Endothelial cell of umbilical vein (primary cell): ENCODE measurements at regions not wholly inside any gene's neighbourhood (a gene's known extent, or its start where the extent isn't known, plus 50 kb on each side); places are given as distances from the start of the nearest gene placed in this dataset.

Experiments used
- CTCF ChIP-seq, 2 donors: IDR thresholded peaks; 1 replicate in 1 of 2; 2 replicates in 1 of 2; pipeline ENCODE4 v1.5.1; 2011; ENCODE audit warnings: low read length in 2 of 2, mild to moderate bottlenecking in 2 of 2, moderate library complexity in 2 of 2, control low read depth in 1 of 2, inconsistent platforms in 1 of 2, low read depth in 1 of 2; ENCODE audit not compliant: insufficient read depth in 1 of 2; ENCODE audit errors: extremely low read depth in 1 of 2
- EZH2 ChIP-seq: IDR thresholded peaks from 2 replicates; pipeline ENCODE4 v1.6.1; 2012; ENCODE audit warnings: borderline replicate concordance, low read depth, mild to moderate bottlenecking, moderate library complexity, low read length, inconsistent platforms; ENCODE audit not compliant: severe bottlenecking
- FOS ChIP-seq: IDR thresholded peaks from 2 replicates; pipeline ENCODE4 v1.6.1; 2011; ENCODE audit warnings: mild to moderate bottlenecking, low read length, moderate library complexity, borderline replicate concordance; ENCODE audit not compliant: insufficient read depth
- JUN ChIP-seq: IDR thresholded peaks from 2 replicates; pipeline ENCODE4 v1.6.1; 2011; ENCODE audit warnings: borderline replicate concordance, low read depth; ENCODE audit not compliant: insufficient read length, insufficient read depth
- MAX ChIP-seq: IDR thresholded peaks from 2 replicates; pipeline ENCODE4 v1.6.1; 2011; ENCODE audit not compliant: insufficient read depth, insufficient read length
- POLR2AphosphoS5 ChIP-seq: IDR thresholded peaks from 2 replicates; pipeline ENCODE4 v1.6.1; 2012; ENCODE audit warnings: low read depth, mild to moderate bottlenecking, control low read depth, low read length, moderate library complexity; ENCODE audit not compliant: insufficient read depth

DNA sequence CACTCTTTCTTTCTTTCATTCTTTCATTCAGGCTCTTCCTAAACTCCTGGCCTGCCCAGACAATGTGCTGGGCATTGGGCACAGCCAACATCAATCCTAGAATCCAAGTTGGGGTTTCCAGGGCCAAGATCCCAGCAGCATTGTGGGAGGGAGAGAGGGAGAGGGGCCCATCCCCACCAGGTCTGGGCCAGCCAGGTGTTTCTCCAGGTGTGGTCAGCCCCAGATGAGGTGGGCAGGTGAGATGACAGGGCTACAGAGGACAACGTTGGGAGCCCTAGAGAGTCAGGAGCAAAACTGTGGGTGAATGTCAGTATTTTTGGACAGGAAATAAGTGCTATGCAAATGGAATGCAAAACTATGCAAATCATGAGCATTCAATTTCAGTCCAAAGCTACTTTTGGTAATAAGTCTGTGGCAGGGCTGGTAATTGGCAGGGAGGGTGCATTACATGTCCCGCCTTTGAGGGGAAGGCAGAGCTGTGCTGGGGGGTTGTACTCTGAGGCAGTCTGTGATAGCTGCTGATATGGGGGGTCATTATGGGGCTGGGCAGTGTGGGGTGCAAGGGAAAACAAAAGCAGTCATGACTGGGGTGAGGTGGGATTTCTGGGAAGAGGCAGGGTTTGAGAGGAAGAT is 139.9 kb upstream of the IGSF21 start:
- TF ChIP-seq CTCF (IDR thresholded peaks at IDR 0.05; ENCODE audit: extremely low read depth in 1 of 2, insufficient read depth in 1 of 2, low read depth in 1 of 2, low read length in 2 of 2) (no peak), MAX (no peak), POLR2AphosphoS5 (no peak), JUN (no peak), EZH2 (no peak), FOS (no peak)
